Skin of body (tissue), 1 donor: ENCODE measurements at regions not wholly inside any gene's neighbourhood (a gene's known extent, or its start where the extent isn't known, plus 50 kb on each side); places are given as distances from the start of the nearest gene placed in this dataset.

Experiments used
- DNase-seq: peaks from one replicate; lab custom pipeline; 2025; lab: John Stamatoyannopoulos, UW

DNA sequence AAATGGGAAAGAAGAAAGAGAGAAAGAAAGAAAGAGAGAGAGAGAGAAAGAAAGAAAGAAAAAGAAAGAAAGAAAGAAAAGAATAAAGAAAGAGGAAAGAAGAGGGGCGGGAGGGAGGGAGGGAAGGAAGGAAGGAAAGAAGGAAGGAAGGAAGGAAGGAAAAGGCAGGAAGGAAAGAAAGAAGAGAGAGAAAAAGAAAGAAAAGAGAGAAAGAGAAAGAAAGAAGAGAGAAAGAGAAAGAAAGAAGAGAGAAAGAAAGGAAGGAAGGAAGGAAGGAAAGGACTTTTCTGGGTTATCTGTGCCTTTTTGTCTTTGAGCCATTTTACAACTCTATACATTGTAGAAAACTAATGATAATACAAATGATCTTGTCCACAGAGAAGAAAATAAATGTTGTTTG, 136.6 kb upstream of the SMAD3 start:
- no peak for DNase-seq

DNA sequence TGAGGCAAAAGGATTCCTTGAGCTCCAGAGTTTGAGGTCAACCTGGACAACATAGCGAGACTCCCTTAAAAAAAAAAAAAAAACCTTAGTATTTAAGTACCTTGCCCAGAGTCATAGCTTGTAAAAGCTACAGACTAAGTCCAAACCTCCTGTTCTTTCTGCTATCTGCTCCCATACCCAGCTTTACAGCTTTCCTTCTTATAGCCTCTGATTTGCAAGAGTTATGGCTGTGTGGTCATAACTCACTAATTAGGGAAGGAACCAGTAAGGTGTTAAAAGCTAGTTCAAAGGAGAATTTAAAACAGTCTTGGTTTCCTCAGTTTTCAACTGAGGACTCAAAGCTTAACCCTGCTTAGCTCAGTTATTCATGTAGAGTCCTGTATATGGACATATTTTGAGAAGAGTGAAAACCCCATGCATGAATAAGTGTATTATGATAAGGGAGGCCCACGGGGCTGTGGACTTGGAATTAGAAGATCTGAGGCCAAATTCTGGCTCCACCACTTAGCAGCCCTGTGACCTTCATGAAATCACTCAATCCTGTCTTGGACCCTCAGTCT, 135.5 kb upstream of the SMAD3 start:
- no peak for DNase-seq

- no peak for DNase-seq
Measured at GRCh38 chr15:66931768-66932633, 133.4 kb upstream of the SMAD3 start.

GRCh38 chr15:66932634-66933024, 132.8 kb upstream of the SMAD3 start:
- DNase-seq: no peak

- no peak for DNase-seq
Measured at GRCh38 chr15:66933932-66934867, 131.2 kb upstream of the SMAD3 start.

- no peak for DNase-seq
Measured at GRCh38 chr15:66934868-66935520, 130.4 kb upstream of the SMAD3 start.

GRCh38 chr15:66935688-66936087, 129.7 kb upstream of the SMAD3 start:
- no peak for DNase-seq

DNA sequence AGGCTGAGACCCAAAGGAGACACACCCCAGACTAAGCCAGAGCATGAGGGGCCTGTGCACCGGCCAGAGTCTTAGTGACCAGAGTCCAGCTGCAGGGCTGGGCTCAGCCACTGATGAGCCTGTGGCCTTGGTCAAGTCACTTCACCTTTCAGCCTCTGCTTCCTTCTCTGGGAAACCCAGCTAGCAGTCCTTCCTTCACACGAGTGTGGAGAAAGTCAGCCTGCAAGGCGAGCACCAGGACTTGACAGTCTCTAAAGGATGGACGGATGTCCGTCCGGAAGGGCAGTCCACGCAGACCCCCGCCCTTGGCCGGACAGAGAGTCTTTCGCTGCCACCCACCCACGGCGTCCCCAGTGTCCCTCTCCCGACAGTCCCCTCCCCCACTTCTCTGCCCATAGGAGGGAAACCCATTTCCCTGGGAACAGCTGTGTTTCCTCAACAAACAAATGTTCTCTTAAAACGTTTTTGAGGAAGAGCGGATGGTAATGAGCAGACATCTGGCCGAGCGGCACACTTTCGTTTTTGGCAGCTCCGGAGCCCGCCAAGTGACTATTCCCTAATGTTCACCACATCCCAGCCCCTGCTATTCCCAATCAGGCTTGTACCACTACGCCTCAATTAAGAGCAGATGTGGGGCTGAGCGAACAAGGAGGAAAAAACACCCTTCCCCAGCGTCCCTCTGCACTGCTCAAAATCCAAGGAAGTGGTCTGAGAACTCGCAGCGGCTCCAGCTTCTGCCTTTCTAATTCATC, 129.1 kb upstream of the SMAD3 start:
- DNase-seq: peak; percentile 92

DNA sequence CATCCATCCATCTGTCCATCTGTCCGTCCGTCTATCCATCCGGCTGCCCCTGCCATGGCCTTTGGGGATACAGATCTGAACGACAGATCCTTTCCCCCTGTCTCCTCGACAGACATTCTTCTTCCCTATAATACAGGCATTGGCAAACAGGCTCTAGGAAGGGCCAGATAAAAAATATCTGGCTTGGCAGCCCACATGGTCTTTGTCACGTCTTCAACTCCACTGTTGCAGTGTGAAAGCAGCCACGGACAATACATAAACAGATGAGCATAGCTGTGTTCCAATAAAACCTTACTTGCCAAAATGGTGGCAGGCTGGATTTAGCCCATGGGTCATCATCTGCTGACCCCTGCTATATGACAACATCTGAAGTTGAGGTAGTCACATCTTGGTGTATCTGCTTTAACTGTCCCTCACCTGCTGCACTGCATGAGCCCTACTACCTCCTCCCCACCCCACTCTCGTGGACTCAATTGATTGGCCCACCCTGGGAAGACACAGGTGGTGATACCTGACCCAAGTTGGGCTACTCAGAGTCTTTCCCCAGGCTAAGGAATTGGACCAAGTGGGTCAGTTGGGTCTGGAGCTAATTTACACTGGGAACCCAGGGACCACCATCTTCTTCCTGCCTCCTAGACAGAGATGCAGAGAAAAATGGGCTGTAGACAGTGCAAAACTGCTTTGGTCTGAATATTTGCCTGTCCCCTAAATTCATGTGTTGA, 128.4 kb upstream of the SMAD3 start:
- peak; percentile 58 for DNase-seq

DNA sequence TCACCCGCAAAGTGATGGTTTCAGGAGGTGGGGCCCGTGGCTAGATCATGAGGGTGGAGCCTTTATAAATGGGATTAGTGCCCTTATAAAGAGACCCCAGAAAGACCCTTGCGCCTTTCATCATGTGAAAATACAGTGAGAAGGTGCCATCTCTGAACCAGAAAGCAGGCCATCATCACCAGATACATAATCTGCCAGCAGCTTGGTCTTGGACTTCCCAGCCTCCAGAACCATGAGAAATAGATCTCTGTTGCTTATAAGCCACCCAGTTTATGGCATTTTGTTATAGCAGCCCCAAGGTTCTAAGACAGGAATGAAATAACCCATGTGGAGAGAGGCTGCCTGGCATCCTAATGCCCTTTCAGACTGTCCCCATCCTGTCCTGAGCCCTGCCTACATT, 127.8 kb upstream of the SMAD3 start:
- DNase-seq: no peak

DNA sequence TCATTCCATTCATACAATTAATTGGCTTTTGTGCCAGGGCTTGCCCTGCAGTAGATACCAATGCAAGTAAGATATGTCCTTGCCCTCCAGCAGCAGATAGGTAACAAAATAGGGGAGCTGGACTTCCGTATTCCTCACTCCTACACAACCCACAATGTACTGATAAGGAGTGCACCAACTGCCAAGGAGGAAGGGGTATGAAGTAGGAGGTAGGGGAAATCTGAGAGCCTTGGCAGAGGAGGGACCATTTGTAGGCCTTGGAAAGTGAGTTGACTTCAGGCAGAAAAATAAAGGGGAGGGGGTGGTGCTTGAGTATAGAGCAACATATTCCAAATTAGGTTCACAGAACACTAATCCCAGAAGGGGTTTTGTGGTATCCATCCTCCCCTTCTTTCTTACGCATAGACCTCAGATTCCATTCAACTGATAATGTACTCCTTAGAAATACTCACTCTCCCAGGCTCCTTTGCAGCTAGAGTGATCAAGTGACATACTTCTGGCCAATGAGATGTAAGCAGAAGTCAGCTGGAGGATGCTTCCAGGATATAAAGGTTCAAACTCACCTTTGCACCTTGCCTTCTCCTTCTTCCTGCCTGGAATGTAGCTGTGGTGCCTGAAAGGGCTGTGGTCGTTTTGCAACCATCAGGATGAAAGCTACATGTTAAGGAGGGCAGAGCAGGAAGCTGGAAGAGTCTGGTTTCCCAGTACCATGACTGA, 127.1 kb upstream of the SMAD3 start:
- no peak for DNase-seq

GRCh38 chr15:66939016-66939415, 126.4 kb upstream of the SMAD3 start:
- DNase-seq: no peak

- no peak for DNase-seq
Measured at GRCh38 chr15:66939451-66940023, 125.9 kb upstream of the SMAD3 start.

GRCh38 chr15:66940368-66940767, 125.0 kb upstream of the SMAD3 start:
- no peak for DNase-seq

DNA sequence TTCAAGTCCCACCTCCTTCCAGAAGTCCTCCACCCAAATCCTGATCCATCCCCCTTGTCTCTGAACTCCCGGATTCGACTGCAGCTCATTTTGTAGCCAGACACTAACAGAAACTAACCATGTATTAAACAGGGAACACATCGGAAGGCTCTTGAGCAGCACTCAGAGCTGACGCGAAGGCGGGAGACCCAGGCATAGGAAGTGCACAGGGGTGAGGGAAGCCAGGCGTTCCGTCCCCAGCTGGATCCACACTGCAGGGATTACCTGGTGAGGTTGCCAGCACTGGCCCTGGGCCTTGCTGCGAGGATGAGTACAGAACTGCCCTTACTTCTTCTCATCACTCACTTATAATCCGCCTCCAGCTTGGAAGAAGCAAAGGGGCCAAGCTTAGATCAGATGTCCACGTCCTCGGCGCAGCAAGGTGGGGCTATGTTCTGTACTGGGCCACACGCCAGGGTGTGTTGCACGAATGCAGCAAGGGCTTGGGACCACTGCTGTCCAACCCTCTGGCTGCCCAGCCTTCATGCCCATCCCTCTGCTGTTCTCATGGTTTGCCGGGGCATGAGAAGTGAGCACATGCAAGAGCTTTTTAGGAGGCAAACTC, 124.2 kb upstream of the SMAD3 start:
- peak; percentile 14 for DNase-seq

- DNase-seq: no peak
Measured at GRCh38 chr15:66941791-66942190, 123.6 kb upstream of the SMAD3 start.

- DNase-seq: no peak
Measured at GRCh38 chr15:66942649-66943390, 122.6 kb upstream of the SMAD3 start.
